DMS53 treated with DMSO at 0.1 percent for 48 hours (cell line): ENCODE measurements at regions not wholly inside any gene's neighbourhood (a gene's known extent, or its start where the extent isn't known, plus 50 kb on each side); places are given as distances from the start of the nearest gene placed in this dataset.

Experiments used
- DNase-seq: peaks from one replicate; lab custom pipeline; 2025; ENCODE audit not compliant: unreplicated experiment; lab: John Stamatoyannopoulos, UW

- DNase-seq: no peak
Measured at GRCh38 chr13:75135325-75135825, 346.6 kb downstream of the TBC1D4 start.

GRCh38 chr13:75132701-75133695, 349.0 kb downstream of the TBC1D4 start:
- no peak for DNase-seq

- DNase-seq: no peak
Measured at GRCh38 chr13:75129331-75129730, 352.6 kb downstream of the TBC1D4 start.

GRCh38 chr13:75124415-75124814, 357.6 kb downstream of the TBC1D4 start:
- DNase-seq: no peak

GRCh38 chr13:75123428-75123827, 358.5 kb downstream of the TBC1D4 start:
- no peak for DNase-seq

- DNase-seq: no peak
Measured at GRCh38 chr13:75120085-75120484, 361.9 kb downstream of the TBC1D4 start.

- DNase-seq: no peak
Measured at GRCh38 chr13:75115171-75115570, 366.8 kb downstream of the TBC1D4 start.

- no peak for DNase-seq
Measured at GRCh38 chr13:75103976-75104375, 378.0 kb downstream of the TBC1D4 start.

GRCh38 chr13:75102001-75102716, 379.8 kb downstream of the TBC1D4 start:
- DNase-seq: no peak

- no peak for DNase-seq
Measured at GRCh38 chr13:75101348-75101747, 380.6 kb downstream of the TBC1D4 start.

GRCh38 chr13:75092143-75092542, 389.8 kb downstream of the TBC1D4 start:
- no peak for DNase-seq

GRCh38 chr13:75091718-75092117, 390.3 kb downstream of the TBC1D4 start:
- no peak for DNase-seq

GRCh38 chr13:75090872-75091615, 390.9 kb downstream of the TBC1D4 start:
- no peak for DNase-seq

- no peak for DNase-seq
Measured at GRCh38 chr13:75088915-75089314, 393.1 kb downstream of the TBC1D4 start.

GRCh38 chr13:75079226-75079625, 402.7 kb downstream of the TBC1D4 start:
- DNase-seq: no peak

- no peak for DNase-seq
Measured at GRCh38 chr13:75076476-75076875, 405.5 kb downstream of the TBC1D4 start.

GRCh38 chr13:75073786-75074185, 408.2 kb downstream of the TBC1D4 start:
- DNase-seq: no peak

GRCh38 chr13:75072891-75073290, 409.1 kb downstream of the TBC1D4 start:
- no peak for DNase-seq

GRCh38 chr13:75072368-75072767, 409.6 kb downstream of the TBC1D4 start:
- DNase-seq: no peak

- DNase-seq: no peak
Measured at GRCh38 chr13:75071796-75072195, 410.2 kb downstream of the TBC1D4 start.

- DNase-seq: no peak
Measured at GRCh38 chr13:75071395-75071794, 410.6 kb downstream of the TBC1D4 start.
